Colonic mucosa (tissue), 4 donors: ENCODE measurements at regions not wholly inside any gene's neighbourhood (a gene's known extent, or its start where the extent isn't known, plus 50 kb on each side); places are given as distances from the start of the nearest gene placed in this dataset.

Experiments used
- DNase-seq: peaks from one replicate; pipeline ENCODE4 v3.0.0-alpha.2; 2020
- H3K27ac ChIP-seq: fragments of 200-600 bp; one replicate; pipeline ENCODE4 v1.8.0; 2021
- H3K27me3 ChIP-seq: fragments of 200-600 bp; one replicate; pipeline ENCODE4 v1.8.0; 2021
- H3K36me3 ChIP-seq: fragments of 200-600 bp; one replicate; pipeline ENCODE4 v1.8.0; 2021
- H3K4me1 ChIP-seq: fragments of 200-600 bp; one replicate; pipeline ENCODE4 v1.8.0; 2021; ENCODE audit warnings: mild to moderate bottlenecking
- H3K4me3 ChIP-seq: fragments of 200-600 bp; one replicate; pipeline ENCODE4 v1.8.0; 2021
- H3K9ac ChIP-seq, 2 donors: one replicate each; pipeline ENCODE4 v1.7.0; 2013; ENCODE audit warnings: control low read depth in 2 of 2, low read depth in 2 of 2, low read length in 2 of 2
- H3K9me3 ChIP-seq: fragments of 200-600 bp; one replicate; pipeline ENCODE4 v1.8.0; 2021
- intact Hi-C: fragments of 100-400 bp; cut with DNase I; formaldehyde crosslinking; loops from one replicate; pipeline ENCODE4 v1.14.1; 2022
- TF ChIP-seq, protein P1 (sequence below): fragments of 200-600 bp; IDR thresholded peaks from one replicate; pipeline ENCODE4 v1.8.0; 2022; ENCODE audit warnings: antibody characterized with exemption, mild to moderate bottlenecking
- donor health status: healthy.
- donor health status: DM: no; HTN: no; CAD: no.
- donor health status: DM: no; HTN: no; CAD: no.

DNA sequence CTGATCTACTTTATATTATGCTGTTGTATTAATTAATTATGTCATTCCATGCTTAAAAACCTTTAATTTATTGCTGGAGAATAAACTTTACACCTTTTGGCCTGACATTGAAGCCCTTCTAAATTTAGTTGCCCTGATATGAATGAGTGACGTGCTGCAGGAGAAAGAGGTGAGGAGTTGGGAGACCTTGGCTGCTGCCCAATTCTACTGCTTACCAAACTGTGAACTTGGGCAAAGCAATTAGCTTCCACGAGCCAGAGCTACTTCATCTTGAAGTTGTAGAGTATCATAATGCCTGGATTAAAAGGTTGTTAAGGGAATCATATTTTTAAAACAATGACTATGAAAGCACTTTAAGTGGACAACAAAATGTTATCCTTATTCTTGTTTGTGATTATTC lies 126.8 kb upstream of the DEPDC1 start:
- Histone ChIP-seq H3K27ac (no peak overlapping the region), H3K27me3 (no peaks in the 10 kb centered on the region), H3K9ac (no peak overlapping the region), H3K4me1 (no peaks in the 10 kb centered on the region), H3K4me3 (no peak overlapping the region), H3K9me3 (no peaks in the 10 kb centered on the region), H3K36me3 (no peaks in the 10 kb centered on the region)
- TF ChIP-seq, protein P1, sequence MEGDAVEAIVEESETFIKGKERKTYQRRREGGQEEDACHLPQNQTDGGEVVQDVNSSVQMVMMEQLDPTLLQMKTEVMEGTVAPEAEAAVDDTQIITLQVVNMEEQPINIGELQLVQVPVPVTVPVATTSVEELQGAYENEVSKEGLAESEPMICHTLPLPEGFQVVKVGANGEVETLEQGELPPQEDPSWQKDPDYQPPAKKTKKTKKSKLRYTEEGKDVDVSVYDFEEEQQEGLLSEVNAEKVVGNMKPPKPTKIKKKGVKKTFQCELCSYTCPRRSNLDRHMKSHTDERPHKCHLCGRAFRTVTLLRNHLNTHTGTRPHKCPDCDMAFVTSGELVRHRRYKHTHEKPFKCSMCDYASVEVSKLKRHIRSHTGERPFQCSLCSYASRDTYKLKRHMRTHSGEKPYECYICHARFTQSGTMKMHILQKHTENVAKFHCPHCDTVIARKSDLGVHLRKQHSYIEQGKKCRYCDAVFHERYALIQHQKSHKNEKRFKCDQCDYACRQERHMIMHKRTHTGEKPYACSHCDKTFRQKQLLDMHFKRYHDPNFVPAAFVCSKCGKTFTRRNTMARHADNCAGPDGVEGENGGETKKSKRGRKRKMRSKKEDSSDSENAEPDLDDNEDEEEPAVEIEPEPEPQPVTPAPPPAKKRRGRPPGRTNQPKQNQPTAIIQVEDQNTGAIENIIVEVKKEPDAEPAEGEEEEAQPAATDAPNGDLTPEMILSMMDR: no peak
- intact Hi-C loops: no loop called here
- no peak for DNase-seq

DNA sequence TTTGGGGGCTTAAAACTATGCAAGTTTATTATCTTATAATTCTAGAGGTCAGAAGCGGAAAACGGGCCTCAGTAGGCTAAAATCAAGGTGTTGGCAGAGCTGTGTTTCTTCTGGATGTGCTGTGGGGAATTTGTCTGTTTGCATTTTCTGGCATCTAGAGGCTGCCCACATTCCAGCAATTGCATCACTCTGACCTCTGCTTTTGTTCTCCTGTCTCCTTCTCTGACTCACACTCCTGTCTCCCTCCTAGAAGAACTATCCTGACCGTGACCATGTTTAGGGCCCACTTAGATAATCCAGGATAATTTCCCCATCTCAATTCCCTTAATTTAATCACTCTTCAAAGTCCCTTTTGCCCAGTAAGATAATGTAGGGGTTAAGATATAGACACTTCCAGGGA lies 127.4 kb upstream of the DEPDC1 start:
- DNase-seq: no peak
- Histone ChIP-seq H3K9me3 (no peaks in the 10 kb centered on the region), H3K9ac (no peak overlapping the region), H3K4me3 (no peak overlapping the region), H3K4me1 (no peaks in the 10 kb centered on the region), H3K27ac (no peak overlapping the region), H3K36me3 (no peaks in the 10 kb centered on the region), H3K27me3 (no peaks in the 10 kb centered on the region)
- TF ChIP-seq, protein P1: no peak
- intact Hi-C loops: no loop called here

GRCh38 chr1:68625624-68626023 lies 128.7 kb upstream of the DEPDC1 start:
- intact Hi-C loops: no loop called here

DNA sequence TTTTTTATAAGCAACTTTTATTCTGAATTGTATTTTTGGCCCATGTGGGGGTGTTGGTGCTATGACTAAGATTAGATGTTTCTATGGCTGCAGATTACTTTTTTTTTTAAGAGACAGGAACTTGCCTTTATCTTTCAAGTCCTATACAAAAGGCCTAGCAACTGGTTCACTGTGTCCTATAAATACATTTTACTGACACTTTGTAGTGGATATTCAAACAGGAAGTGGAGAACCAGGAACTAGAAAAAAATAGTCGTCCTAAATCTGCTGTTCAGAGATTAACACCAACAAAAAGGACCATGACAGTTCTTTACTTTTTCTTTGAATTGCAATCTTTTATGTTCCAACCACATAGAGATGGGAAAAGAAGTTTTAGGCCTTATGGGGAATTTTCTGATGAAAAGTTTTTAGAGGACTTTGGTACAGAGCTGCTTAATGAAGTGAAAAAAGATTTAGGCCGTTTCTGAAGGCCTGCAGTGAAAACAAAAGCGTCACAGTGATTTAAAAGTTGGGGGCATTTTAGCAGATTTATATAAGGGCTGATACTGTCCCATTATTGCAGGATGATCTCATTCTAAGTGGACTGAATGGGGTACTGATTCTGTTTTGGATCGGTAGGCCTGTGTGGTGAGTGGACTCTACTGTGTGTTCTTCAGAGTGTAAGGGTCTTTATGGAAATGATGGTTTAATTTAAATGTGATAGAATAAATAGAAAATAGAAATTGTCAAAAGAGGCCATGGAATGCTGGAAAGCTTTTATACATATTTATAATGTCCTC lies 136.4 kb upstream of the DEPDC1 start:
- H3K9ac ChIP-seq: no peak overlapping the region
- H3K27ac ChIP-seq: no peak overlapping the region
- H3K4me3 ChIP-seq: no peak overlapping the region
- no peak for DNase-seq
- no peaks in the 10 kb centered on the region for H3K4me1 ChIP-seq
- H3K9me3 ChIP-seq: no peaks in the 10 kb centered on the region
- TF ChIP-seq, protein P1: no peak
- intact Hi-C loops: no loop called here
- H3K27me3 ChIP-seq: no peaks in the 10 kb centered on the region
- H3K36me3 ChIP-seq: no peaks in the 10 kb centered on the region

More at GRCh38 chr1:68625624-68626023, 128.7 kb upstream of the DEPDC1 start:
- Histone ChIP-seq H3K27me3 (no peaks in the 10 kb centered on the region), H3K4me1 (no peaks in the 10 kb centered on the region), H3K4me3 (no peak overlapping the region), H3K36me3 (no peaks in the 10 kb centered on the region), H3K9ac (no peak overlapping the region), H3K27ac (no peak overlapping the region), H3K9me3 (no peaks in the 10 kb centered on the region)
- TF ChIP-seq, protein P1: no peak
- DNase-seq: no peak

DNA sequence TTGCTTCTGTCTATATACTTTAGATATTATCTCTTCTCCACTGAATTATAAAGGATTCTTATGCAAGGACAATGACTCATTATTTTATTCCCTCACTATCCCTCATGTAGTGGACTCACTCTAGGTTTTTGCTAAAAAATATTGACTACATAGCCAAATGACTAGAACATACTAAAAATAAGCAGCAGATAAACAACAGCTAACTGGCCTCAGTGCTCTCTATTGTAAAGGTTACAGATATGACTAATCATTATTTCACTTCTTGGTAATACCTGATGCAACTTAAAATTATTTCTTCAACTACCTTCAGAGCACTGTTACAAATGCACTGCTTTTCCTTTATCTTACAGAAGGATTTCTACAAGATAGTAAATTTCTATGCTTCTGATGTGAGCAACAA lies 147.6 kb upstream of the DEPDC1 start:
- Histone ChIP-seq H3K27me3 (no peaks in the 10 kb centered on the region), H3K4me1 (no peaks in the 10 kb centered on the region), H3K27ac (no peak overlapping the region), H3K9me3 (no peaks in the 10 kb centered on the region), H3K4me3 (no peak overlapping the region), H3K9ac (no peak overlapping the region), H3K36me3 (no peaks in the 10 kb centered on the region)
- intact Hi-C loops: no loop called here
- TF ChIP-seq, protein P1: no peak
- DNase-seq: no peak
